NT2/D1 (cell line): ENCODE measurements at regions not wholly inside any gene's neighbourhood (a gene's known extent, or its start where the extent isn't known, plus 50 kb on each side); places are given as distances from the start of the nearest gene placed in this dataset.

Experiments used
- SUZ12 ChIP-seq: IDR thresholded peaks from 2 replicates; pipeline ENCODE4 v1.6.1; 2011; ENCODE audit not compliant: insufficient read length, insufficient read depth; ENCODE audit errors: extremely low read depth
- YY1 ChIP-seq: IDR thresholded peaks from 2 replicates; pipeline ENCODE4 v1.6.1; 2011; ENCODE audit not compliant: insufficient read length, insufficient read depth
- ZNF274 ChIP-seq: IDR thresholded peaks from 2 replicates; pipeline ENCODE4 v1.6.1; 2011; ENCODE audit warnings: mild to moderate bottlenecking, low read depth, low read length

DNA sequence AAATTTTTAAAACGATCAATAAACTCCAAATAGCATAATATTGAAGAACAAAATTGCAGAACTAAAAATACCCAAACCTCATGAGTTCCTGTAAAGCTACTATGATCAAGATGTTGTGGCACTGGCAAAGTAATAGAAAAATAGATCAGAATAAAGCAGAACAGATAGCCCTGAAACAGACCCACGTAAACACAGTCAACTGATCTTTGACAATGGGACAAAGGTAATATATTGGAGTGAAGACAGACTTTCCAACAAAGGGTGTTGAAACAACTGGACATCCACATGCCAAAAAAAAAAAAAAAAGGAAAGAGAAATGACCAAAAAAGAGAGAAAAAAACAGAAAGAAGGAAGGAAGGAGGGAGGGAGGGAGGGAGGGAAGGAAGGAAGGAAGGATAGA is 138.7 kb downstream of the IRS2 start:
- TF ChIP-seq SUZ12 (no peak), YY1 (no peak), ZNF274 (no peak)
